Mammary epithelial cell (primary cell): ENCODE measurements at regions not wholly inside any gene's neighbourhood (a gene's known extent, or its start where the extent isn't known, plus 50 kb on each side); places are given as distances from the start of the nearest gene placed in this dataset.

Source experiments
- EZH2 ChIP-seq: IDR thresholded peaks from 2 replicates; pipeline ENCODE4 v1.6.1; 2012; ENCODE audit warnings: low read length, inconsistent platforms, borderline replicate concordance
- TF ChIP-seq, protein P1 (sequence below), 2 donors: IDR thresholded peaks in 1 of 2; conservative IDR thresholded peaks in 1 of 2; 2 replicates each; pipeline ENCODE4 v1.5.1; 2011 to 2012; ENCODE audit warnings: inconsistent platforms in 2 of 2, low read length in 2 of 2, mild to moderate bottlenecking in 2 of 2, control low read depth in 1 of 2, low read depth in 1 of 2; ENCODE audit not compliant: insufficient read depth in 1 of 2; ENCODE audit errors: extremely low read depth in 1 of 2

DNA sequence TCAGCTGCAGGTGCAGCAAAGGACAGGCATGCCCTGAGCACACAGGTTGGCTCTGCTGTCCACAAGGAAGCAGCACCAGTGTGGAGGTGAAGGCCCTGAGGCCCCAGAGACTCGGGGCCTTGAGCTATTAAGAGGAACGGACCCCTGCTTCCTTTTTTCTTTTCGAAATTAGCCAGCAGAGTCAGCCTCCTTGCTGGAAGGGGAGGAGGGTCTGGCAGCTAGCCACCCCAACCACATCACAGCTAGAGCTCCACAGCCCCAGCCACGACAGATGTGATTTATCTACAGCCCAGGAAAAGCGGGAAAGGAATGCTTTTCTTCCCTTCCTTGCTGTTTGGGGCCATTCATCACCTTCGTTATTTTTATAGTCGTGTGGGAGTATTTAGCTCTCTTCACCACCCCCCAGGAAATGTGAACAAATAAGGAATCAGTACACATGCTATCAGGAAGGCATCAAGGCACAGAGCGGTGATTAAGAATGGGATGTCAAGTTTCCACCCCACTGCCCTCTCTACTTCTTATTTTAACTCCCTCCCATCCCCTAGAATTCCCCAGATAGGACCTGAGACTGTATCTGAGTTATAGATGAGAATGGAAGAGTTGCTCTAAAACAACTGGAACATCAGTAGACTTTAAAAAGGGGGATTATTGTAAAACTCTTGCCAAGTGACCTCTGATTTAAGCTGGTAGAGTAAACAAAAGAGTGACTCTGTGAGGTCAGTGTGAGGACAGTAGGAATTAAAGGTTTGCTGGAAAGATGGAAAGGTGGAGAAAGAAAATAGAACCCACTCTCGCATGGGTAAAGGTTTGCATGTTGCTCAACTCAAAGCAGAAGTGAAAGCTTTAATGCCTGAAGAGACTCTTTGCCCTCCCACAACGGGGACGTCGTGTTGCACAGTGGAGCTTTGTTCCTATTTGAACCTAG lies 224.7 kb upstream of the GJB5 start:
- TF ChIP-seq, protein P1, sequence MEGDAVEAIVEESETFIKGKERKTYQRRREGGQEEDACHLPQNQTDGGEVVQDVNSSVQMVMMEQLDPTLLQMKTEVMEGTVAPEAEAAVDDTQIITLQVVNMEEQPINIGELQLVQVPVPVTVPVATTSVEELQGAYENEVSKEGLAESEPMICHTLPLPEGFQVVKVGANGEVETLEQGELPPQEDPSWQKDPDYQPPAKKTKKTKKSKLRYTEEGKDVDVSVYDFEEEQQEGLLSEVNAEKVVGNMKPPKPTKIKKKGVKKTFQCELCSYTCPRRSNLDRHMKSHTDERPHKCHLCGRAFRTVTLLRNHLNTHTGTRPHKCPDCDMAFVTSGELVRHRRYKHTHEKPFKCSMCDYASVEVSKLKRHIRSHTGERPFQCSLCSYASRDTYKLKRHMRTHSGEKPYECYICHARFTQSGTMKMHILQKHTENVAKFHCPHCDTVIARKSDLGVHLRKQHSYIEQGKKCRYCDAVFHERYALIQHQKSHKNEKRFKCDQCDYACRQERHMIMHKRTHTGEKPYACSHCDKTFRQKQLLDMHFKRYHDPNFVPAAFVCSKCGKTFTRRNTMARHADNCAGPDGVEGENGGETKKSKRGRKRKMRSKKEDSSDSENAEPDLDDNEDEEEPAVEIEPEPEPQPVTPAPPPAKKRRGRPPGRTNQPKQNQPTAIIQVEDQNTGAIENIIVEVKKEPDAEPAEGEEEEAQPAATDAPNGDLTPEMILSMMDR (conservative IDR thresholded peaks at IDR 0.05 in 1 of 2, IDR thresholded peaks at IDR 0.05 in 1 of 2; ENCODE audit: extremely low read depth in 1 of 2, insufficient read depth in 1 of 2, low read depth in 1 of 2, low read length in 2 of 2): no peak
- no peak for TF ChIP-seq EZH2
